COR-L47 (cell line): ENCODE measurements at regions not wholly inside any gene's neighbourhood (a gene's known extent, or its start where the extent isn't known, plus 50 kb on each side); places are given as distances from the start of the nearest gene placed in this dataset.
A peak's percentile ranks its signal among the peaks of the same experiment; 100 is the strongest.
"Not testable (repeated sequence)": the region's sequence is repeated elsewhere in the genome, so short reads cannot be mapped to it uniquely, and the experiment has no call there.

Source experiments
- DNase-seq: peaks from one replicate; lab custom pipeline; 2025; lab: John Stamatoyannopoulos, UW

GRCh38 chr3:66808891-66809594 lies 189.1 kb upstream of the KBTBD8 start:
- no peak for DNase-seq

- no peak for DNase-seq
These were observed 188.5 kb upstream of the KBTBD8 start for GRCh38 chr3:66809595-66809958.

- DNase-seq = no peak
These were observed 186.0 kb upstream of the KBTBD8 start for GRCh38 chr3:66812136-66812535.

- DNase-seq = no peak
These were observed 185.4 kb upstream of the KBTBD8 start for GRCh38 chr3:66812741-66813140.

- DNase-seq = peak; percentile 32
These were observed 181.9 kb upstream of the KBTBD8 start for GRCh38 chr3:66816090-66816761.

- DNase-seq = no peak
These were observed 180.1 kb upstream of the KBTBD8 start for GRCh38 chr3:66817951-66818557.

GRCh38 chr3:66819993-66820501 lies 178.1 kb upstream of the KBTBD8 start:
- no peak for DNase-seq

GRCh38 chr3:66822186-66823008 lies 175.7 kb upstream of the KBTBD8 start:
- peak; percentile 11 for DNase-seq

- DNase-seq = no peak
These were observed 175.1 kb upstream of the KBTBD8 start for GRCh38 chr3:66823009-66823397.

GRCh38 chr3:66823532-66823931 lies 174.6 kb upstream of the KBTBD8 start:
- DNase-seq = no peak

- no peak for DNase-seq
These were observed 172.7 kb upstream of the KBTBD8 start for GRCh38 chr3:66825375-66825774.

- no peak for DNase-seq
These were observed 170.4 kb upstream of the KBTBD8 start for GRCh38 chr3:66827726-66828125.

GRCh38 chr3:66828303-66828702 lies 169.8 kb upstream of the KBTBD8 start:
- no peak for DNase-seq

GRCh38 chr3:66830301-66830700 lies 167.8 kb upstream of the KBTBD8 start:
- no peak for DNase-seq

GRCh38 chr3:66831931-66832330 lies 166.2 kb upstream of the KBTBD8 start:
- DNase-seq = no peak

GRCh38 chr3:66836363-66837152 lies 161.5 kb upstream of the KBTBD8 start:
- no peak for DNase-seq

- no peak for DNase-seq
These were observed 159.4 kb upstream of the KBTBD8 start for GRCh38 chr3:66838704-66839103.

GRCh38 chr3:66839508-66839907 lies 158.6 kb upstream of the KBTBD8 start:
- DNase-seq = peak; percentile 5

- not testable (repeated sequence) for DNase-seq
These were observed 155.2 kb upstream of the KBTBD8 start for GRCh38 chr3:66842761-66843464.

- DNase-seq = no peak
These were observed 146.1 kb upstream of the KBTBD8 start for GRCh38 chr3:66851894-66852613.
